PC-9 (cell line): ENCODE measurements at regions not wholly inside any gene's neighbourhood (a gene's known extent, or its start where the extent isn't known, plus 50 kb on each side); places are given as distances from the start of the nearest gene placed in this dataset.

Experiments
- EZH2 ChIP-seq: fragments of 200-600 bp; sonication (generic); IDR thresholded peaks from 2 replicates; pipeline ENCODE4 v1.8.0; 2017; ENCODE audit warnings: antibody characterized with exemption, low read depth
- TF ChIP-seq, protein P1 (sequence below): fragments of 200-600 bp; sonication (generic); conservative IDR thresholded peaks from 2 replicates; pipeline ENCODE4 v1.6.1; 2017; ENCODE audit warnings: mixed run types, antibody characterized with exemption, mild to moderate bottlenecking, moderate library complexity

DNA sequence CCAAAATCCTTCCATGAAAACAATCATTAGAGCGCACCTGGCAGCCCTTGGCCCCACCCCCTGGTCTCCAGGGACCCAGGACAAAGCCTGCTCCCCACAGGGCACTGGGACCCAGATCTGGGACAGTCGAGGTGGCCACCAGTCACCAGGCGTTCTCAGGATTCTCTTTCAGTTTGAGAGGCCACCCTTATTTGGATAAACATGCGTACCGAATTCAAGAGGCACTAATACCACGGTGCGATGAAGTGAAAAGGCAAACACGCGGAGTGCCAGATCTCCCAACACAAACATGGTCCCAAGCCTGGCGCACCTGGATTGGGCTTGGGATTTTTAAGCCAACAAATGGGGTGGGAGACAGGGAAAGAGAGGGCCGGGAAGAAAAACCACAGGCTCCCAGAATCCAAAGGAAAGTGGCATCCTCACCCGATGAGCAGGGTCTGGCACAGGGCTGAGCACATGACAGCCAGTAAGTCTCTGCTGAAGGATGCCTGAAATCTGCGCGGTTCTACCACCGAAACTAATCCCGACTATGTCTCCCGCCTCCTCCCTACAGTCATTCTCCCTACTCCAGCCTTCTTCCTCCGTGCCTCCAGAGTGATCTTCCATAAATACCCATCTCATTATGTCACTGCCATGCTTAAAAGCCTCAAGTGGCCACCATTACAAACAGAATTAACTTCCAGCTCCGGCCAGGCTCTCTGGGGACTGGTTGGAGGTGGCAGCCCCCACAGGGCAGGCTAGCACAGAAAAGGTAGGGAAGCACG, 60.9 kb upstream of the KLHL29 start:
- TF ChIP-seq, protein P1, sequence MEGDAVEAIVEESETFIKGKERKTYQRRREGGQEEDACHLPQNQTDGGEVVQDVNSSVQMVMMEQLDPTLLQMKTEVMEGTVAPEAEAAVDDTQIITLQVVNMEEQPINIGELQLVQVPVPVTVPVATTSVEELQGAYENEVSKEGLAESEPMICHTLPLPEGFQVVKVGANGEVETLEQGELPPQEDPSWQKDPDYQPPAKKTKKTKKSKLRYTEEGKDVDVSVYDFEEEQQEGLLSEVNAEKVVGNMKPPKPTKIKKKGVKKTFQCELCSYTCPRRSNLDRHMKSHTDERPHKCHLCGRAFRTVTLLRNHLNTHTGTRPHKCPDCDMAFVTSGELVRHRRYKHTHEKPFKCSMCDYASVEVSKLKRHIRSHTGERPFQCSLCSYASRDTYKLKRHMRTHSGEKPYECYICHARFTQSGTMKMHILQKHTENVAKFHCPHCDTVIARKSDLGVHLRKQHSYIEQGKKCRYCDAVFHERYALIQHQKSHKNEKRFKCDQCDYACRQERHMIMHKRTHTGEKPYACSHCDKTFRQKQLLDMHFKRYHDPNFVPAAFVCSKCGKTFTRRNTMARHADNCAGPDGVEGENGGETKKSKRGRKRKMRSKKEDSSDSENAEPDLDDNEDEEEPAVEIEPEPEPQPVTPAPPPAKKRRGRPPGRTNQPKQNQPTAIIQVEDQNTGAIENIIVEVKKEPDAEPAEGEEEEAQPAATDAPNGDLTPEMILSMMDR, result no peak
- TF ChIP-seq EZH2, result no peak
